ENCODE measurements at regions not wholly inside any gene's neighbourhood (a gene's known extent, or its start where the extent isn't known, plus 50 kb on each side); places are given as distances from the start of the nearest gene placed in this dataset.

GRCh38 chr14:61963926-61964325 is 201.7 kb downstream of the SNAPC1 start:
- TF ChIP-seq ZNF384 (IDR thresholded peaks at IDR 0.05; ENCODE audit: low read depth, low read length), result no peak
- TF ChIP-seq ZNF780A (CRISPR knock-in tag; IDR thresholded peaks at IDR 0.05), result no peak
- TF ChIP-seq ZNF707 (CRISPR knock-in tag; conservative IDR thresholded peaks at IDR 0.05), result no peak
- TF ChIP-seq ARNT (IDR thresholded peaks at IDR 0.05), result no peak
- no peak for TF ChIP-seq ATF1 (CRISPR knock-in tag; IDR thresholded peaks at IDR 0.05)
- TF ChIP-seq ATF1 (tag; IDR thresholded peaks at IDR 0.05), result no peak
- TF ChIP-seq, protein P1, sequence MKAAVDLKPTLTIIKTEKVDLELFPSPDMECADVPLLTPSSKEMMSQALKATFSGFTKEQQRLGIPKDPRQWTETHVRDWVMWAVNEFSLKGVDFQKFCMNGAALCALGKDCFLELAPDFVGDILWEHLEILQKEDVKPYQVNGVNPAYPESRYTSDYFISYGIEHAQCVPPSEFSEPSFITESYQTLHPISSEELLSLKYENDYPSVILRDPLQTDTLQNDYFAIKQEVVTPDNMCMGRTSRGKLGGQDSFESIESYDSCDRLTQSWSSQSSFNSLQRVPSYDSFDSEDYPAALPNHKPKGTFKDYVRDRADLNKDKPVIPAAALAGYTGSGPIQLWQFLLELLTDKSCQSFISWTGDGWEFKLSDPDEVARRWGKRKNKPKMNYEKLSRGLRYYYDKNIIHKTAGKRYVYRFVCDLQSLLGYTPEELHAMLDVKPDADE (conservative IDR thresholded peaks at IDR 0.05; ENCODE audit: control insufficient read depth, low read depth, low read length), result no peak
- TF ChIP-seq SP1 (CRISPR knock-in tag; IDR thresholded peaks at IDR 0.05), result no peak
- TF ChIP-seq, protein P2, sequence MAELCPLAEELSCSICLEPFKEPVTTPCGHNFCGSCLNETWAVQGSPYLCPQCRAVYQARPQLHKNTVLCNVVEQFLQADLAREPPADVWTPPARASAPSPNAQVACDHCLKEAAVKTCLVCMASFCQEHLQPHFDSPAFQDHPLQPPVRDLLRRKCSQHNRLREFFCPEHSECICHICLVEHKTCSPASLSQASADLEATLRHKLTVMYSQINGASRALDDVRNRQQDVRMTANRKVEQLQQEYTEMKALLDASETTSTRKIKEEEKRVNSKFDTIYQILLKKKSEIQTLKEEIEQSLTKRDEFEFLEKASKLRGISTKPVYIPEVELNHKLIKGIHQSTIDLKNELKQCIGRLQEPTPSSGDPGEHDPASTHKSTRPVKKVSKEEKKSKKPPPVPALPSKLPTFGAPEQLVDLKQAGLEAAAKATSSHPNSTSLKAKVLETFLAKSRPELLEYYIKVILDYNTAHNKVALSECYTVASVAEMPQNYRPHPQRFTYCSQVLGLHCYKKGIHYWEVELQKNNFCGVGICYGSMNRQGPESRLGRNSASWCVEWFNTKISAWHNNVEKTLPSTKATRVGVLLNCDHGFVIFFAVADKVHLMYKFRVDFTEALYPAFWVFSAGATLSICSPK (IDR thresholded peaks at IDR 0.05; ENCODE audit: borderline replicate concordance), result no peak
- no peak for TF ChIP-seq SAP30 (IDR thresholded peaks at IDR 0.05; ENCODE audit: borderline replicate concordance, insufficient read depth, low read depth, low read length, poor library complexity, severe bottlenecking)
- TF ChIP-seq KLF10 (CRISPR knock-in tag; IDR thresholded peaks at IDR 0.05), result no peak
- no peak for TF ChIP-seq NFRKB (IDR thresholded peaks at IDR 0.05; ENCODE audit: low read depth)
- TF ChIP-seq TEAD2 (tag; IDR thresholded peaks at IDR 0.05), result no peak
- no peak for TF ChIP-seq ETV5 (CRISPR knock-in tag; IDR thresholded peaks at IDR 0.05; ENCODE audit: low read depth)
- TF ChIP-seq ID3 (CRISPR knock-in tag; IDR thresholded peaks at IDR 0.05), result no peak
- TF ChIP-seq ID3 (tag; IDR thresholded peaks at IDR 0.05), result no peak
- no peak for TF ChIP-seq HDAC2 (IDR thresholded peaks at IDR 0.05)
- TF ChIP-seq ATF4 (CRISPR knock-in tag; IDR thresholded peaks at IDR 0.05), result no peak
- TF ChIP-seq ELF2 (CRISPR knock-in tag; IDR thresholded peaks at IDR 0.05), result no peak
- no peaks in the 10 kb centered on the region for H3K79me2 ChIP-seq (ENCODE audit: control insufficient read depth, insufficient read depth, low read length)
- no peaks in the 10 kb centered on the region for H3K9me1 ChIP-seq (ENCODE audit: control insufficient read depth, insufficient read depth, low read length)
- no peaks in the 10 kb centered on the region for H3K36me3 ChIP-seq (ENCODE audit: control insufficient read depth, insufficient read depth, low read length)
- H4K20me1 ChIP-seq (replicated peaks; ENCODE audit: control insufficient read depth, insufficient read depth, low read length), result no peaks in the 10 kb centered on the region
- H3K9ac ChIP-seq (ENCODE audit: insufficient read depth in 1 of 2, low read depth in 2 of 2, low read length in 2 of 2), result no peak overlapping the region
- no peaks in the 10 kb centered on the region for H3K4me1 ChIP-seq (replicated peaks in 1 of 2; ENCODE audit: control insufficient read depth in 2 of 2, insufficient read depth in 2 of 2, low read length in 2 of 2)
- WGBS (ENCODE audit: insufficient coverage, low coverage, missing lambda C conversion rate), result 0% methylated on average over 2 of the region's 2 CpGs
- in situ Hi-C loops (cut with MboI), result no loop called here
- intact Hi-C loops (cut with micrococcal nuclease), result no loop called here
- BruUV-seq (replicated peaks), result no TSS peak
- H3K4me2 ChIP-seq (ENCODE audit: insufficient read depth, low read length), result no peak overlapping the region
- ATAC-seq (no peak), FAIRE-seq (no peak), DNase-seq (ENCODE audit: extremely low read depth in 1 of 4, low spot score in 3 of 4) (no peak)
- no peak overlapping the region for H2AFZ ChIP-seq (ENCODE audit: low read depth, low read length)
- no peak overlapping the region for H3K4me3 ChIP-seq
- ChIA-PET POLR2A (no interaction called here), CTCF (ENCODE audit: low intra/inter-chr PET ratio) (no interaction called here)
- no peaks in the 10 kb centered on the region for H3K9me3 ChIP-seq (replicated peaks; ENCODE audit: control insufficient read depth, insufficient read depth, low read depth, low read length)
- no peaks in the 10 kb centered on the region for H3K27me3 ChIP-seq (ENCODE audit: control insufficient read depth in 2 of 2, insufficient read depth in 2 of 2, low read length in 2 of 2)
- no peak overlapping the region for H3K27ac ChIP-seq (ENCODE audit: extremely low read depth, low read depth, low read length)
